ENCODE measurements at regions not wholly inside any gene's neighbourhood (a gene's known extent, or its start where the extent isn't known, plus 50 kb on each side); places are given as distances from the start of the nearest gene placed in this dataset.
"Not testable (repeated sequence)": the region's sequence is repeated elsewhere in the genome, so short reads cannot be mapped to it uniquely, and the experiment has no call there.

DNA sequence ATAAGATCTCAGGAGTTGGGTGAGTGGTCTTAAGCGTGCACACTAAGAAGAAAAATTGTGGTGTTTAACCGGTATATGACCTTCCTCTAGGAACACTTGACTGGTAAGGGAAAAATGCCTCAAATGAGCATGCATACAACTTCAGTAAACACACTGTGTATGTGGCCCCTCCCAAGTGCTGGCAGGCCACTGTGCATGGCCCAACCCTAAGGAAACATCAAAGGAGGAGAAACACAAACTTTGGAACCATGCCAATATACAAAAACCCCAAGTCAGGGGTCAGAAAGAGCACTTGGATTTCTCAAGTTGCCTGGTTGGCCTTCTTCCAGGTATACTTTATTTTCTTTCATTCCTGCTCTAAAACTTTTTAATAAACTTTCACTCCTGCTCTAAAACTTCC is 308.9 kb upstream of the LRRTM4 start:
- CTCF ChIA-PET = no interaction called here
- POLR2A ChIA-PET = no interaction called here

DNA sequence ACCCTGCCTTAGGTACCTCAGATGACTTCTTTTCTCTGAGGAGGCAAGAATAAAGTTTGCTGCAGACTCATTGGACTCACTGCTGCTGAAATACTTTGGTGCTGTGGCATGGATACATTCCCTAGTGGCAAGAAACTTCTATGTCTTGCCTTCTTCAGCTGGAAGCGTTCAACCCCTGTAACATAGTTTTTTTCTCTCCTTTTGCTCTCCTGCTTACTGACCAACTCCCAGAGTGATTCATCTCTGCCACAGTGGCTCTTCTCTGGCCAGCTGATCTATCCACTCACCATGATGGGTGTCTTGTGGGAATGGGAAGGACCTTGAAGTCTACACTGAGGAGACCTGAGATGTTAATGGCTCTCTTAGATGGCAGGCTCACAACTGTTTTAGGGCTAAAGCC is 309.3 kb upstream of the LRRTM4 start:
- ChIA-PET POLR2A (no interaction called here), CTCF (no interaction called here)

DNA sequence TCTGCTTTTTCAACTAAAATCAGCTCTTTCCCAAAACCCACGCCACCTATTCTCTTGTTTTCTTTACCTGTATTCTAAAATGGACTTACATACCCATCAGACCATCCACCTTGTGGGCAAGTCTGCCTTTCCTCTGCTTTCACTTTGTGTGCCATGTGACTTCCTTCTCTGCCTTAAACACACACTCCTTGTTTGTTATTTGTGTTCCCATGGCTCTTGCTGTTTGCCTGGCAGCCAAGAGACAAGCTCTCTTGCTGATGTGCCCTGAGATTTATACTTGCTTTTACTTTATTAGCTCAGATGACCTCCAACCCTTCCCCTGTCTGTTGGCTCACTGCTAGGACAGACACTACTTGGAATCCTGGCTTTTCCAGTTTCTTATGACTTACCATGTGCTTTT is 309.7 kb upstream of the LRRTM4 start:
- ChIA-PET CTCF (no interaction called here), POLR2A (no interaction called here)

GRCh38 chr2:77834360-77835002 is 312.3 kb upstream of the LRRTM4 start:
- CTCF ChIA-PET = no interaction called here
- POLR2A ChIA-PET = no interaction called here

DNA sequence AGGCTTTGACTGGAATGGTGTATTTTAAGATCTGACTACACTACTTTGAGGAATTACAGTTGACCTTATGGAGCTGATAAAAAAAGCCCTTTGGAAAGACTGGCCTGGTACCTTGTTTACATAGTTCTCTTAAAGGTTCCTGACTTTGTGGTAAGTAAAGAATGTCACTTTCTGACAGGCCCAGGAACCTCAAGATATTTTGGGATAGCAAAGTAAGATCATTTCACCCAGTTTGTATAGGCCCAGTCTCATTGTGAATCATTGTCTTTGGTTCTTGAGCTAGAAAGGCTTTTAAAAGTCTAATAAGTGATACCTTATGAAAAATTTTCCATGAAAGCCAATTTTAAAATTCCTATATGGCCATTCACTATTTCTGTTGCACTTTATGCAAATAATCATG is 316.3 kb upstream of the LRRTM4 start:
- ChIA-PET POLR2A (no interaction called here), CTCF (no interaction called here)

DNA sequence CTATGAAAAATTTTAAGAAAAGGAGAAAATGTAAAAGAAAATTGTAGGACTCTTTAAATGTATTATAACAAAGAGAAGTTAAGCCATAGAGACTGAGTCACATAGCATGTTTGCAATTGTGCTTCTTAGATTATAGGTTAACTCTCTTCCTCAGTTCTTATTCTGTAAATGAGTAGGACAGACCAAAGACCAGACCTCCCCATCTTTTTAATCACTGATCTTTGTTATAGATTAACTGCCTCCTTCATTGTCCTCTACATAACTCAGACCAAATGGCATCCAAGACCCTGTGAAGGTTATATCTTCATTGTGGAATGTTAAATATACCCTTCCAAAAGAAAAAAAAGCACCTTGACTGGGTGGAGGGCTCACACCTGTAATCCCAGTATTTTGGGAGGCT is 316.9 kb upstream of the LRRTM4 start:
- ChIA-PET CTCF (no interaction called here), POLR2A (no interaction called here)

DNA sequence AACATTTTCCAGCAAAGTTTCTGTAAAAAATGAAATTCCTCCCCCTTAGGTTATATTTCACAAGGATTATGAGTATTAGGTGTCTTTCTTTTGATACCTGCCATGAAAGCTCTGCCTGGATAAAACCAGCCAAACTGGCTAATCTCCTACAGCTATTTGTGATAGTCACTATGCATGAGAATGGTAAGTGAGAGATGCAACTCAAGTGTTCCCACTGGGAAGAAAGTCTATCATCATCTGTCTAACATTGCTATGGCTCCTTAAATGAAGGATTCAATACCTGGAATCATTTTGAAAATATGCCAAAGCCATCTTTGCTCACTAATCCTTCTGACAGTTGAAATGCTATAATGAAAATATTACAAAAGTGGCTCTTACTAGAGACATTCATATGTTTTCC is 339.9 kb upstream of the LRRTM4 start:
- ChIA-PET CTCF (no interaction called here), POLR2A (no interaction called here)

DNA sequence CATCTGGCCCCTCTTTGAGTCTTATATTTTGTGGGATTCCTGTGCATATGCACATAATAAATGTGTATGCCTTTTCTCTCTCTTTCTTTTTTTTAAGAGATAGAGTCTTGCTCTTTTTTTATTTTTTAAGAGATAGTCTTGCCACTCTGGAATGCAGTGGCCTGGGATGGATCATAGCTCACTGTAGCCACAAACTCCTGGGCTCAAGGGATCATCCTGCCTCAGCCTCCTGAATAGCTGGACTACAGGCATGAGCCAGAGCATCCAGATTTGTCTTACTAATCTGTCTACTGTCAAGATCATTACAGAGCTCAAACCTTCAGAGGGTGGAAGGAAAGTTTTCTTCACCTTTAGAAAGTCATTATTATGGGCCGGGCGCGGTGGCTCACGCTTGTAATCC is 342.2 kb upstream of the LRRTM4 start:
- ChIA-PET CTCF (no interaction called here), POLR2A (no interaction called here)

DNA sequence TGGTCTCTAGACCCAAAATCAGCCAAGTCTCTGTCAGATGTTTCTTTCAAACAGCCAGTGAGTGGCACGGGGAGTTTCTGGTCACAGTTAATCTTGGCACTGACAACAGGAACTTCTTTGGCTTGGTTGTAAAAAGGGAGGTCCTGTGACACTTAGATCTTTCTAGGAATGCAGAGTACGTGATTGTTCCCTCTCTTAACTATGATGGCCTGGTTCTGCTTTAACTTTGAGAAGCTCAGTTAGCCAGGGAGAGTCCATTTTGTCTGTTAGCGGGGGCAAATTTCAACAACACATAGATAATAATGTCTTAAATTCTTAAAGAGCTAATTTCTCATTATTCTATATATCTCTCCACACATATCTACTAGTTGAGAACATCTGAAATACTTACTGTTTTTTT is 344.5 kb upstream of the LRRTM4 start:
- ChIA-PET POLR2A (no interaction called here), CTCF (no interaction called here)

- ChIA-PET CTCF (no interaction called here), POLR2A (no interaction called here)
Observed at GRCh38 chr2:77867146-77867545, 345.0 kb upstream of the LRRTM4 start.

GRCh38 chr2:77873506-77873905 is 351.3 kb upstream of the LRRTM4 start:
- ChIA-PET POLR2A (no interaction called here), CTCF (no interaction called here)

GRCh38 chr2:77900211-77900610 is 378.0 kb upstream of the LRRTM4 start:
- CTCF ChIA-PET, POLR2A ChIA-PET: not testable (repeated sequence)

DNA sequence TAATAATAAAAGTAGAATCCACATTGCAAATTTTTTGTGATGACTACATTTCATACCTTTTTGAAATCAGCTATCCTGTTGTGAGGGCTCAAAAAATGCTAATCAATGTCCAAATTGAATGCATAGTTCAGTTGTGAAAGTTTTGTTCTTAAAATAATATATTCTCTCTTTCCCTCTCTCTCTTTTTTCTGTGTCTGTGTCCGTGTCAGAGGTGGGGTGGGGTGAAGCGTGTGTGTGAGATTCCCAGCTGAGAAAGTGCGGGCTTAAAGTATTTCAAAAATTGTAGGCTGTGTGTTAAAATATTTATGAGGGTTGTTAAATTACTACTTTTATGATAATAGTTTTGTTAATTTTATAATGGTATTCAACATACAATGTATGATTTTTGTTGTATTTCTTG is 388.0 kb upstream of the LRRTM4 start:
- CTCF ChIA-PET = no interaction called here

DNA sequence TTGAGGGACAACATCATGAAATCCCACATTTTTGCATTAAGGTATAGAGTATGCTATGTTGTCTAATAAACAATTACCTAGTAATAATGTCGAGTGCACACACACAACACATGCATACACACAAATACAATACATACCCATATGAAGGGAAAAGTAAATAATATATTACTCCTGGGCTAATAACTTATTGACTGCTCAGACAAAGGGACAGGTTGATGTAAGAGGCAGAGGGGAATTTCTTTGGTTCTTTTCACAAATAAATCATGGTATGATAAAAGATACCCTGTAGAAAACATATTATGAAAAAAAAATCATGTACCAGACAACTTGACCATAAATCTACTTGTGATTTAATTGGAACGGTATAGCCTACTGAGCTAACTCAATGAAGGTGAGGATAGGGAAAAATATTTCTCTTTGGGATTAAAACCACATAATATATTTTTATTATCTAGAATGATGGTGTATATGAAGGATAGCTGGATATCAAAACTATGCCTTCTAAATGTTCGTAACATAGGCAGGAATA is 398.7 kb upstream of the LRRTM4 start:
- POLR2A ChIA-PET = no interaction called here
- CTCF ChIA-PET = no interaction called here

More for the DNA sequence above, 388.0 kb upstream of the LRRTM4 start:
- POLR2A ChIA-PET = no interaction called here

DNA sequence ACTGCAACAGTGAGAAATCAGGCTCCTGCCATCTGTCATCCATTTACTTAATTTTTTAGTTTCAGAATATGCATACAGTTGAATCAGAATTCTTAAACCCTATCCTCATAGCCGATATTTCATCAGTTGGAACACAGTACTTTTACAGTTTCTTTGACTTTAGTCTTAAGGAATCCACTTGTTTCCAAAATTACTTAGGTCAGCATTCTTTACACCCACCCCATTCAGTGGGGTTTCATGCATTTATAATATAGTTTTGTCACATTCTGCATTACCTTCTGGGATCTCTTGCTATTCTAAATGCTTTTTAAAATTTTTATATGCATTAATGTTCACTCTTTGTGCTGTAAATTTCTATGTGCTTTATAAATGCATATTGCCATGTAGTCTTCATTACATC is 400.4 kb upstream of the LRRTM4 start:
- CTCF ChIA-PET = no interaction called here
- POLR2A ChIA-PET = no interaction called here

GRCh38 chr2:77937366-77937765 is 415.2 kb upstream of the LRRTM4 start:
- ChIA-PET POLR2A (no interaction called here), CTCF (interaction anchor here (0.7 kb wide), 1 partner anchor 1957 kb away, joined by 3 read pairs; no protein-coding TSS in a partner anchor)

- ChIA-PET POLR2A (no interaction called here), CTCF (no interaction called here)
Observed at GRCh38 chr2:77938462-77938861, 416.3 kb upstream of the LRRTM4 start.

DNA sequence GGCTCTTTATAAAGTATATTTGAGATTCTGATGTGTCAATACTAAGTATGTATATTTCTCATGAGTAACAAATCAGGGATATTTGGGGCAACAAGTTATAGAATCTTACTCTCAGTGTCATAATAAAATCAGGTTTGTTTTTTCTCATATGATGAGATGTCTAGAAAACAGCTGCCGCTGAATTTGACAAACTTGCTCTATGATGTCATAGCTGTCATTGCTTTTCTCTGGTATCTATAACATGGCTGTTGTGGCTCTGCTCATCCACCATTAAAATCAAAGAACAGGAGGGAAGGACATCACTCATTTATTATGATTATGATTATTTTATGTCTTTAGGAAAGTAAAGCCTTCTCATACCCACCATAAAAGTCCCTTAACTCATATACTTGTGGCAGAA is 417.2 kb upstream of the LRRTM4 start:
- POLR2A ChIA-PET = no interaction called here
- CTCF ChIA-PET = no interaction called here

DNA sequence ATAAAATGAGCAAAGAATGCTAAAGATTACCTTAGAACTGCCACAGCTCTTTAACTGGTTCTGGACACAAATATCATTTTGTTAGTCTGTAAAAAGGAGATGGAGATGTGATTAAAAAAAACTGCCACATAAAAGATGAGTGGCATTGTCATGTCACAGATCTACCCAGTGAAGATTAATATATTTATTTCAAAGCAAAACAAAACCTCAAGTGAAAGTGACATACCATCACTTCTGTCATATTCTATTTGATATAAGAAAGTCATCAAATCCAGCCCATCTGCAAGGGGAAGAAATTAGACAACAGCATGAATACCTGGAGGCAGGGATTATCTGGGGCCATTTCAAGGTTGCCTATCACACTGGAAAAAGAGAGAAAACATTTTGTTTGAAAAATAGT is 417.6 kb upstream of the LRRTM4 start:
- ChIA-PET CTCF (no interaction called here), POLR2A (no interaction called here)

GRCh38 chr2:77954931-77955330 is 432.8 kb upstream of the LRRTM4 start:
- CTCF ChIA-PET = no interaction called here
- POLR2A ChIA-PET = no interaction called here

DNA sequence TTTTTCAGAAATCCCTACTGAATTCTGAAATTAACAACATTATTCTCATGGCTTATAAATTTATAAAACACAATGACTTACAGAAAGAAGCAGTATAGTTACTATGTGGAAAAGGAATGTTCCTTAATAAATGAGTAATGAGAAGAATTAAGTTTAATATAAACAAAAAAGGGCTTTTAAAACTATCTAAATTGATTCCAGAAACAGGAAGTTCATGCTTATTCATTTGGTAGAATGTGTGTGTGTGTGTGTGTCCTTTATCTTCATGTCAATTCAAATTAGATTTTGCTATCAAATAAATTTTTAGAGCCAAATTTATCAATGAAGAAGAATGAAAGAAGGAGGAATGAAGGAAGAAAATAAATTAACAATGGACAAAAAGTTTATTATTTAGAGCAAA is 440.8 kb upstream of the LRRTM4 start:
- POLR2A ChIA-PET = no interaction called here
- CTCF ChIA-PET = no interaction called here

DNA sequence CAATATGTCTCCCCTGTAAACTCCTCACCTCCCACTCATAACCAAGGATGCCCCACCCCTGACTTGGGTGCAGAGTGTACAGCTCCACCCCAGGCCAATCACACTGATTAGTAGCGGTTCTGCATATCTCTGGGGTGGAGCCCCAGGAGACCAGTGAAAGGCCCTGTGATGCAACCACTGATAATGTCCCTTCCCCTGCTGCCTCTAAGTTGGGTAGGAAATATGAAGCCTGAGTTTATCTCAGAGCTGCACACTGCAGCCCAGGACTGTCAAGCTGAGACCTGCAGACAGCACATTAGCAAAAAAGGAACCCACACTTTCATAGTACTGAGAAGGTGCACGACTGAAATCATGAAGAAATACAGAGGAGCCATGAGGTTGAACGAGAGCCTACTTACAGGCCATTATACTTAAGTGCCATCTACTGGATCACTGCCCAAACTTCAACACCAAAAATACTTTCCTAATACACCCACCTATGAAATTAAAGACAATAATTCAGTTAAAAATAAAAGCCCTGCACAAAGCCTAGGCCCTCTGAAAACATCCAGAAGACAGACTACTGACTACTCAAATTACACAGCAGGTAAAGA is 455.4 kb upstream of the LRRTM4 start:
- POLR2A ChIA-PET = no interaction called here
- CTCF ChIA-PET = no interaction called here
